Mucosa of descending colon (tissue), 3 donors: ENCODE measurements at regions not wholly inside any gene's neighbourhood (a gene's known extent, or its start where the extent isn't known, plus 50 kb on each side); places are given as distances from the start of the nearest gene placed in this dataset.
A peak's percentile ranks its signal among the peaks of the same experiment; 100 is the strongest.

Experiments
- ATAC-seq: fragments of 200-7000 bp; cut with Tn5 transposase; one replicate; pipeline ENCODE4 v1.9.1; 2020; ENCODE audit warnings: mild to moderate bottlenecking, moderate library complexity
- DNase-seq, 3 donors: peaks; one replicate each; pipeline ENCODE4 v3.0.0-alpha.2; 2020
- H3K36me3 ChIP-seq: fragments of 200-600 bp; one replicate; pipeline ENCODE4 v1.8.0; 2021; ENCODE audit warnings: low read depth, mild to moderate bottlenecking
- H3K4me1 ChIP-seq: fragments of 200-600 bp; one replicate; pipeline ENCODE4 v1.8.0; 2021; ENCODE audit warnings: low read depth, mild to moderate bottlenecking
- H3K4me3 ChIP-seq: fragments of 200-600 bp; one replicate; pipeline ENCODE4 v1.8.0; 2021; ENCODE audit warnings: mild to moderate bottlenecking
- H3K9me3 ChIP-seq: fragments of 200-600 bp; one replicate; pipeline ENCODE4 v1.8.0; 2021; ENCODE audit warnings: mild to moderate bottlenecking
- intact Hi-C, 2 donors: fragments of 100-400 bp; cut with DNase I in 1 of 2; cut with micrococcal nuclease in 1 of 2; formaldehyde crosslinking; loops; one replicate each; pipeline versions ENCODE4 v1.11.0 to v1.11.1; 2022; cut with DNase I, micrococcal nuclease
- TF ChIP-seq, protein P1 (sequence below): fragments of 200-600 bp; IDR thresholded peaks from one replicate; pipeline ENCODE4 v1.8.0; 2022; ENCODE audit warnings: antibody characterized with exemption, mild to moderate bottlenecking
- donor health status: DM: no; HTN: no; CAD: no; lungs with moderate emphysema.
- donor health status: DM: no; HTN: no; CAD: no.
- donor health status: DM: no; HTN: yes; CAD: no.

DNA sequence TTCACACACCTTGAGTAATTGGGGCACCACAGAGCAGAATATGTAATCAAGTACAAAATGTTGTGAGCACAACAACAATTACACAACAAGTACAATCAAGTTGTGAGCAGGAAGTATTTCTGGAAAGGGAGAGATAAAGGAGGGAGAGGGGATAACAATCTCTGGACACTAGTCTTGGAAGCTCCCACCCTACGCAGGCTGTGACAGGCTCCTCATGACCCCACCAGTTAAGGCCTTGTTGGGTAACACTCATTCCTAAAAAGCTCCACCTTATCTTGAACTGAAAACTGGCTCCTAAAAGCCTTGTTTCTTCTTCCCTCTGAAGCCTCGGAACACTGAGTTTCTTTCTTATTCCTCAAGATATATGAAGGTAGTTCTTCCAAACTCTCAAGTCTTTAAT is 806.0 kb downstream of the UQCRFS1 start:
- no peaks in the 10 kb centered on the region for H3K9me3 ChIP-seq
- intact Hi-C loops = no loop called here
- no peak overlapping the region for H3K4me3 ChIP-seq
- peaks cover 16% of the 10 kb centered on the region for H3K4me1 ChIP-seq
- TF ChIP-seq, protein P1, sequence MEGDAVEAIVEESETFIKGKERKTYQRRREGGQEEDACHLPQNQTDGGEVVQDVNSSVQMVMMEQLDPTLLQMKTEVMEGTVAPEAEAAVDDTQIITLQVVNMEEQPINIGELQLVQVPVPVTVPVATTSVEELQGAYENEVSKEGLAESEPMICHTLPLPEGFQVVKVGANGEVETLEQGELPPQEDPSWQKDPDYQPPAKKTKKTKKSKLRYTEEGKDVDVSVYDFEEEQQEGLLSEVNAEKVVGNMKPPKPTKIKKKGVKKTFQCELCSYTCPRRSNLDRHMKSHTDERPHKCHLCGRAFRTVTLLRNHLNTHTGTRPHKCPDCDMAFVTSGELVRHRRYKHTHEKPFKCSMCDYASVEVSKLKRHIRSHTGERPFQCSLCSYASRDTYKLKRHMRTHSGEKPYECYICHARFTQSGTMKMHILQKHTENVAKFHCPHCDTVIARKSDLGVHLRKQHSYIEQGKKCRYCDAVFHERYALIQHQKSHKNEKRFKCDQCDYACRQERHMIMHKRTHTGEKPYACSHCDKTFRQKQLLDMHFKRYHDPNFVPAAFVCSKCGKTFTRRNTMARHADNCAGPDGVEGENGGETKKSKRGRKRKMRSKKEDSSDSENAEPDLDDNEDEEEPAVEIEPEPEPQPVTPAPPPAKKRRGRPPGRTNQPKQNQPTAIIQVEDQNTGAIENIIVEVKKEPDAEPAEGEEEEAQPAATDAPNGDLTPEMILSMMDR = no peak
- no peak for DNase-seq
- no peaks in the 10 kb centered on the region for H3K36me3 ChIP-seq
- ATAC-seq = no peak

DNA sequence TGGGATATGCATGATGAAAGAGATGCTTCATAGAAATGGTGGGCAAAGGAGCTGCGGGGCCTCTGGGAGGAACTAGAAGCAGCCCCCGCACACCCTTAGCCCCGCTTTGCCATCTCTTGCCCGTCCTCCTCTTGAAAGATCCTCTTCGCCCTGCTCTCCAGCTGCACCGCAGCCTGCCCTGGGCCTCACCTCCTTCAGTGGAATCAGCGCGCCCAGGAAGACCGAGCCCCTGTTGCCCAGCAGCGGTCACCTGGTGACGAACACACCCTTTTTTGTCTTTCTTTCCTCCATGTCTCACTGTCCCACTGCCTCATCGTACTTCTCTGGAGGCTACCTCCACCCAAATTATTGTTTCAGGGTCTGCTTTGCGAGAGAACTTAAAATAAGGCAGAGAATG is 807.6 kb downstream of the UQCRFS1 start:
- Histone ChIP-seq H3K9me3 (no peaks in the 10 kb centered on the region), H3K4me3 (no peak overlapping the region), H3K4me1 (peaks cover 16% of the 10 kb centered on the region), H3K36me3 (no peaks in the 10 kb centered on the region)
- ATAC-seq (peak; percentile 71), DNase-seq (peak; percentile 56 to 67 (median 67))
- intact Hi-C loops = no loop called here
- TF ChIP-seq, protein P1 = no peak

DNA sequence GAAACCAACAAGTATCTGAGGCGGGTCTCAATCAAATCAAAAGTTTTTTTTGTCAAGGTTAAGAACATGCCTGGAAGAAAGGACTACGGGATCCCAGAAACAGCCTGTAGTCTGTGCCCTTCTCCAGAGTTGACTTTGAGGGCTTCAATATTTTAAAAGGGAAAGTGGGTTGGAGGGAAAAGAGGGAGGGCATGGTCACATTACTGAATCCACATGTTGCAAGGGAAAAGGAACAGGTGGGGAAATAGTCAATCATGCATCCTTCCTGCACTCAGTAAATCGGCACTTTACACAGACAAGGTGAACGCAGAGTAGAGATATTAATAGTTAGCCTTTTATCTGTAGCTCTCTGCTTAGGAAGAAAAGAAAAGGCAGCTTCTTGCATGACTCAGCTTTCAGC is 808.5 kb downstream of the UQCRFS1 start:
- Histone ChIP-seq H3K9me3 (no peaks in the 10 kb centered on the region), H3K4me1 (peaks cover 14% of the 10 kb centered on the region), H3K4me3 (no peak overlapping the region), H3K36me3 (no peaks in the 10 kb centered on the region)
- DNase-seq (no peak), ATAC-seq (no peak)
- intact Hi-C loops = no loop called here
- TF ChIP-seq, protein P1 = no peak

DNA sequence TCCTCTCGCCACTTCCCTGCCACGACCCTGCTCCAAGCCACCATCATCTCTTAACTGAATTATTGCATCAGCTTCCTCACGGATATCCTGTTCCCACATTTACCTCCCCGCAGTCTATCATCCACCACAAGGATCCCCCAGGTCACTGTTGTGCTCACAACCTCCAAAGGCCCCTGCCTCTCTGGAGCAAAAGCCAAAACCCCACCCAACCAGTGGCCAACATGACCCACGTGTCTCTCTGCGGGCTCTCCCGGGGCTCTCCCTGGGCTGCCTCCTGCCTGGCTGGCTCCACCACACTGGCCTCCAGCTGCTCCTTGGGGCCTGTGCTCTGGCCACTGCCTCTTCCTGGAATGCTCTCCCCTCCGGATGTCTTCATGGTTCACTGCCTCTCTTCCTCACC is 809.3 kb downstream of the UQCRFS1 start:
- Histone ChIP-seq H3K4me3 (no peak overlapping the region), H3K36me3 (no peaks in the 10 kb centered on the region), H3K9me3 (no peaks in the 10 kb centered on the region), H3K4me1 (peaks cover 7% of the 10 kb centered on the region)
- no peak for DNase-seq
- intact Hi-C loops = no loop called here
- TF ChIP-seq, protein P1 = no peak
- no peak for ATAC-seq

DNA sequence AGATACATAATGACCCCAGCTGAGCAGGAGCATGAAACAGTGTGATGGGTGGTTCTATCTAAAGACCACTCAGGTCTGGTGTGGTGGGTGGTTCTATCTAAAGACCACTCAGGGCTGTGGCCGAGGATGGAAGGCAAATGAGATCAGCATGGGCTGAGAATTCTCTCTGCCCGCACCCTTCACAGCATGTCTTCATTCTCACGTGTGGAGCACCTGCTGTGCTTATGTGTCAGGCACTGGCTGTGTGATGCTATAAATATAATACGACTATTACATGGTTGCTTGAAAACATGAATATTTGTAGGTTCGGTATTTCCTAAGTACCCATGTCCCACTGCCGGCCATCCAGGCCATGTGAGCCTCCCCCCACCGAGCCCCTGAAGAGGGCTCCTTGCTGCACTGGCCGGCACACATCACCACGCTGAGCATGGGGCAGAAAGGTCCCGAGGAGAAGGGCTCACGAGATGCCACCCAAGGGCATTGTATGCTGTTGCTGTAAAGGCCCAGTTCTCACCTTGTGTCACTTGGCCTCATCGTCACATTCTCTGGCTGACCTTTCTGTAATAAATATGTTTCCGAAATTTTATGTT is 810.2 kb downstream of the UQCRFS1 start:
- H3K4me3 ChIP-seq = no peak overlapping the region
- H3K36me3 ChIP-seq = no peaks in the 10 kb centered on the region
- no peak for ATAC-seq
- intact Hi-C loops = no loop called here
- DNase-seq = no peak
- peaks cover 7% of the 10 kb centered on the region for H3K4me1 ChIP-seq
- no peaks in the 10 kb centered on the region for H3K9me3 ChIP-seq
- TF ChIP-seq, protein P1 = no peak
